ENCODE measurements at regions not wholly inside any gene's neighbourhood (a gene's known extent, or its start where the extent isn't known, plus 50 kb on each side); places are given as distances from the start of the nearest gene placed in this dataset.

GRCh38 chr21:41037212-41037611, 130.7 kb upstream of the BACE2 start:
- TF ChIP-seq POLR2A (IDR thresholded peaks at IDR 0.05) (no peak), CTCF (IDR thresholded peaks at IDR 0.05) (no peak)

Measured in Peyer's patch (tissue), 4 donors.